Fibroblast of gingiva (primary cell): ENCODE measurements at regions not wholly inside any gene's neighbourhood (a gene's known extent, or its start where the extent isn't known, plus 50 kb on each side); places are given as distances from the start of the nearest gene placed in this dataset.

Experiments used
- DNase-seq: peaks from one replicate; pipeline ENCODE4 v3.0.0-alpha.2; 2011; ENCODE audit warnings: low read depth

GRCh38 chr3:27865731-27866130 is 143.6 kb upstream of the EOMES start:
- DNase-seq: no peak

- no peak for DNase-seq
Measured at GRCh38 chr3:27869152-27869551, 147.0 kb upstream of the EOMES start.

GRCh38 chr3:27877061-27878013 is 155.2 kb upstream of the EOMES start:
- no peak for DNase-seq

- DNase-seq: no peak
Measured at GRCh38 chr3:27878014-27878383, 155.9 kb upstream of the EOMES start.

- no peak for DNase-seq
Measured at GRCh38 chr3:27880969-27881892, 159.1 kb upstream of the EOMES start.

- DNase-seq: no peak
Measured at GRCh38 chr3:27883266-27883665, 161.1 kb upstream of the EOMES start.

GRCh38 chr3:27885641-27886040 is 163.5 kb upstream of the EOMES start:
- DNase-seq: no peak

GRCh38 chr3:27888562-27888961 is 166.4 kb upstream of the EOMES start:
- DNase-seq: peak; percentile 3

- no peak for DNase-seq
Measured at GRCh38 chr3:27889745-27890144, 167.6 kb upstream of the EOMES start.

- DNase-seq: no peak
Measured at GRCh38 chr3:27900316-27900715, 178.2 kb upstream of the EOMES start.

- DNase-seq: no peak
Measured at GRCh38 chr3:27903446-27903845, 181.3 kb upstream of the EOMES start.

- DNase-seq: no peak
Measured at GRCh38 chr3:27905625-27906024, 183.5 kb upstream of the EOMES start.

- DNase-seq: no peak
Measured at GRCh38 chr3:27907148-27907547, 185.0 kb upstream of the EOMES start.

- no peak for DNase-seq
Measured at GRCh38 chr3:27907929-27908328, 185.8 kb upstream of the EOMES start.

- DNase-seq: no peak
Measured at GRCh38 chr3:27910456-27910855, 188.3 kb upstream of the EOMES start.

GRCh38 chr3:27914199-27914598 is 192.1 kb upstream of the EOMES start:
- no peak for DNase-seq

- DNase-seq: no peak
Measured at GRCh38 chr3:27923349-27924068, 201.4 kb upstream of the EOMES start.

GRCh38 chr3:27927882-27928281 is 205.8 kb upstream of the EOMES start:
- no peak for DNase-seq

- DNase-seq: no peak
Measured at GRCh38 chr3:27930052-27930602, 208.0 kb upstream of the EOMES start.

- no peak for DNase-seq
Measured at GRCh38 chr3:27935492-27935891, 213.4 kb upstream of the EOMES start.

- DNase-seq: no peak
Measured at GRCh38 chr3:27939521-27939920, 217.4 kb upstream of the EOMES start.

GRCh38 chr3:27939940-27940339 is 217.8 kb upstream of the EOMES start:
- peak; percentile 8 for DNase-seq
